Panc1 (cell line): ENCODE measurements at regions not wholly inside any gene's neighbourhood (a gene's known extent, or its start where the extent isn't known, plus 50 kb on each side); places are given as distances from the start of the nearest gene placed in this dataset.

Source experiments
- ATAC-seq: fragments of 200-7000 bp; cut with Tn5 transposase; 2 replicates; pipeline ENCODE4 v1.9.1; 2020; ENCODE audit warnings: mild to moderate bottlenecking, moderate library complexity
- BruUV-seq: library from RNA; stranded (reverse); fragments of 400-500 nt; replicated peaks from 2 replicates; lab custom pipeline; 2021; lab: Mats Ljungman, UMichigan
- CTCF ChIA-PET: fragments of 300-600 bp; sonication (Branson Sonifier 250); formaldehyde crosslinking; loops from one replicate; lab custom pipeline; 2022; ENCODE audit warnings: antibody characterized with exemption; lab: Charles Lee
- POLR2A ChIA-PET: fragments of 300-600 bp; sonication (Branson Sonifier 250); formaldehyde crosslinking; loops from one replicate; lab custom pipeline; 2022; ENCODE audit warnings: antibody characterized with exemption; lab: Charles Lee
- DNase-seq: peaks from one replicate; pipeline ENCODE4 v3.0.0-alpha.2; 2010; ENCODE audit warnings: low read depth, low spot score
- H3K27ac ChIP-seq: 2 replicates; pipeline ENCODE4 v1.5.1; 2011; ENCODE audit warnings: mild to moderate bottlenecking, low read length, inconsistent platforms
- H3K27me3 ChIP-seq: fragments of 200-500 bp; sonication (Bioruptor generic); 2 replicates; pipeline ENCODE4 v1.6.0; 2014; ENCODE audit warnings: low read length, inconsistent platforms; ENCODE audit not compliant: control insufficient read depth, insufficient read depth
- H3K36me3 ChIP-seq: fragments of 200-500 bp; sonication (Bioruptor generic); 2 replicates; pipeline ENCODE4 v1.5.1; 2014; ENCODE audit warnings: inconsistent platforms, mild to moderate bottlenecking, low read length, moderate library complexity; ENCODE audit not compliant: control insufficient read depth, insufficient read depth
- H3K4me1 ChIP-seq: 2 replicates; pipeline ENCODE4 v1.5.1; 2011; ENCODE audit warnings: inconsistent platforms, mild to moderate bottlenecking, low read length, moderate library complexity; ENCODE audit not compliant: control insufficient read depth, insufficient read depth
- H3K4me3 ChIP-seq, 2 experiments: 2 replicates each; pipeline ENCODE4 v1.5.1; 2011 to 2012; ENCODE audit warnings: low read depth in 2 of 2, low read length in 2 of 2, mild to moderate bottlenecking in 2 of 2, inconsistent platforms in 1 of 2, moderate library complexity in 1 of 2
- H3K9me3 ChIP-seq: fragments of 200-500 bp; sonication (Bioruptor generic); 2 replicates; pipeline ENCODE4 v1.5.1; 2014; ENCODE audit warnings: low read depth, mild to moderate bottlenecking, inconsistent platforms, low read length, moderate library complexity; ENCODE audit not compliant: control insufficient read depth, insufficient read depth
- CTCF ChIP-seq: fragments of 450-650 bp; IDR thresholded peaks from 2 replicates; pipeline ENCODE4 v1.5.1; 2017; ENCODE audit warnings: mild to moderate bottlenecking
- POLR2AphosphoS5 ChIP-seq: IDR thresholded peaks from 2 replicates; pipeline ENCODE4 v1.6.1; 2012; ENCODE audit warnings: mild to moderate bottlenecking, low read depth, low read length, moderate library complexity
- REST ChIP-seq, 2 experiments: IDR thresholded peaks; 2 replicates each; pipeline ENCODE4 v1.6.1; 2011 to 2012; ENCODE audit warnings: low read depth in 2 of 2, control low read depth in 1 of 2, low read length in 1 of 2, mild to moderate bottlenecking in 1 of 2, moderate library complexity in 1 of 2; ENCODE audit not compliant: insufficient read depth in 1 of 2
- SIN3A ChIP-seq: IDR thresholded peaks from 2 replicates; pipeline ENCODE4 v1.6.1; 2012; ENCODE audit warnings: low read depth, mild to moderate bottlenecking, low read length, moderate library complexity, borderline replicate concordance; ENCODE audit not compliant: insufficient read depth
- TCF7L2 ChIP-seq: IDR thresholded peaks from 2 replicates; pipeline ENCODE4 v1.6.1; 2011; ENCODE audit warnings: mild to moderate bottlenecking, low read depth, low read length, inconsistent platforms
- in situ Hi-C: cut with HindIII; loops from 2 replicates; pipeline ENCODE4 v1.10.0; 2016; ENCODE audit warnings: low sequenced_read_pairs, low pct_unique_long_range_greater_than_20kb
- intact Hi-C: fragments of 100-400 bp; cut with micrococcal nuclease; formaldehyde crosslinking; loops from one replicate; pipeline ENCODE4 v1.10.0; 2022; ENCODE audit not compliant: unreplicated experiment

- Histone ChIP-seq H3K27ac (no peak overlapping the region), H3K27me3 (no peaks in the 10 kb centered on the region), H3K9me3 (no peaks in the 10 kb centered on the region), H3K36me3 (no peaks in the 10 kb centered on the region), H3K4me3 (no peak overlapping the region), H3K4me1 (no peaks in the 10 kb centered on the region)
- TF ChIP-seq POLR2AphosphoS5 (no peak), TCF7L2 (no peak), SIN3A (no peak), CTCF (no peak), REST (IDR thresholded peaks at IDR 0.05; ENCODE audit: insufficient read depth in 1 of 2, low read depth in 2 of 2, low read length in 1 of 2) (no peak)
- no TSS peak for BruUV-seq
- intact Hi-C loops, result no loop called here
- ChIA-PET CTCF (no interaction called here), POLR2A (no interaction called here)
- in situ Hi-C loops, result no loop called here
- no peak for DNase-seq
- no peak for ATAC-seq
Measured at GRCh38 chr7:125119559-125120115, 190.0 kb upstream of the POT1 start.

- no peak overlapping the region for H3K27ac ChIP-seq
- intact Hi-C loops, result no loop called here
- ATAC-seq (no peak), DNase-seq (no peak)
- no peak overlapping the region for H3K4me3 ChIP-seq
- TF ChIP-seq SIN3A (no peak), CTCF (no peak), REST (IDR thresholded peaks at IDR 0.05; ENCODE audit: insufficient read depth in 1 of 2, low read depth in 2 of 2, low read length in 1 of 2) (no peak), POLR2AphosphoS5 (no peak), TCF7L2 (no peak)
- CTCF ChIA-PET, result no interaction called here
- no peaks in the 10 kb centered on the region for H3K36me3 ChIP-seq
- BruUV-seq, result no TSS peak
- H3K4me1 ChIP-seq, result no peaks in the 10 kb centered on the region
- in situ Hi-C loops, result no loop called here
- H3K27me3 ChIP-seq, result no peaks in the 10 kb centered on the region
- no peaks in the 10 kb centered on the region for H3K9me3 ChIP-seq
- POLR2A ChIA-PET, result no interaction called here
Measured at GRCh38 chr7:125118444-125118843, 188.8 kb upstream of the POT1 start.
